ENCODE measurements at regions not wholly inside any gene's neighbourhood (a gene's known extent, or its start where the extent isn't known, plus 50 kb on each side); places are given as distances from the start of the nearest gene placed in this dataset.

- H3K27me3 ChIP-seq (replicated peaks; ENCODE audit: insufficient read depth), result no peaks in the 10 kb centered on the region
- TF ChIP-seq POLR2A (IDR thresholded peaks at IDR 0.05) (no peak), CTCF (IDR thresholded peaks at IDR 0.05) (no peak), POLR2AphosphoS5 (IDR thresholded peaks at IDR 0.05) (no peak)
- no peak overlapping the region for H3K27ac ChIP-seq
- intact Hi-C loops (cut with DNase I), result no loop called here
- H3K4me1 ChIP-seq (replicated peaks), result no peaks in the 10 kb centered on the region
- WGBS, result 49% methylated on average over 3 of the region's 3 CpGs
- DNase-seq (ENCODE audit: low spot score), result no peak
- no peak overlapping the region for H3K4me3 ChIP-seq
- H3K36me3 ChIP-seq, result no peaks in the 10 kb centered on the region
- no peaks in the 10 kb centered on the region for H3K9me3 ChIP-seq
Observed at GRCh38 chr2:18084376-18084775, 205.9 kb downstream of the KCNS3 start.

GRCh38 chr2:18083806-18084205 lies 205.3 kb downstream of the KCNS3 start:
- Histone ChIP-seq H3K9me3 (no peaks in the 10 kb centered on the region), H3K4me3 (no peak overlapping the region), H3K4me1 (replicated peaks) (no peaks in the 10 kb centered on the region), H3K36me3 (no peaks in the 10 kb centered on the region), H3K27ac (no peak overlapping the region), H3K27me3 (replicated peaks; ENCODE audit: insufficient read depth) (no peaks in the 10 kb centered on the region)
- 91% methylated on average over 3 of the region's 3 CpGs for WGBS
- TF ChIP-seq POLR2AphosphoS5 (IDR thresholded peaks at IDR 0.05) (no peak), POLR2A (IDR thresholded peaks at IDR 0.05) (no peak), CTCF (IDR thresholded peaks at IDR 0.05) (no peak)
- DNase-seq (ENCODE audit: low spot score), result no peak
- intact Hi-C loops (cut with DNase I), result no loop called here

DNA sequence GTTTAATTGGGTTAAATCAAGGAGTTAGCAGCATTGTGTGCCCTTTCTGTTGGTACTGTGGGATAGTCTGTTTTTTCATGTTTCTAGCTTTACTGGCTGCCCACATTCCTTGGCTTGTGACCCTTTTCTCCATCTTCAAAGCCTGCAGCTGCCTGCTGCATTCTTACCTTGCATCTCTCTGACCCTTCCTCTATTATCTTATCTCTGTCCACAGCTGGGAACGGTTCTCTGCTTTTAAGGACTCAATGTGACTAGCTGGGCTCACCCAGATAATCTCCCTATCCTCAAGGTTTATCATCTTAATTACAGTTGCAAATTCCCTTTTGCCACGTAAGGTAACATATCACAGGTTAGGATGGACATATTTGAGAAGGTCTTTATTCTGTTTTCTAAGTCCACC lies 199.7 kb downstream of the KCNS3 start:
- TF ChIP-seq POLR2A (IDR thresholded peaks at IDR 0.05), result no peak
- no peak for TF ChIP-seq CTCF (IDR thresholded peaks at IDR 0.05)
- no peak for TF ChIP-seq POLR2AphosphoS5 (IDR thresholded peaks at IDR 0.05)
- 75% methylated on average over 2 of the region's 2 CpGs for WGBS
- Histone ChIP-seq H3K9me3 (no peaks in the 10 kb centered on the region), H3K27me3 (replicated peaks; ENCODE audit: insufficient read depth) (no peaks in the 10 kb centered on the region), H3K27ac (no peak overlapping the region), H3K4me3 (no peak overlapping the region), H3K36me3 (no peaks in the 10 kb centered on the region), H3K4me1 (replicated peaks) (no peaks in the 10 kb centered on the region)
- no peak for DNase-seq (ENCODE audit: low spot score)
- intact Hi-C loops (cut with DNase I), result no loop called here

- Histone ChIP-seq H3K27me3 (replicated peaks; ENCODE audit: insufficient read depth) (no peaks in the 10 kb centered on the region), H3K27ac (no peak overlapping the region), H3K4me1 (replicated peaks) (no peaks in the 10 kb centered on the region), H3K36me3 (no peaks in the 10 kb centered on the region), H3K9me3 (no peaks in the 10 kb centered on the region), H3K4me3 (no peak overlapping the region)
- intact Hi-C loops (cut with DNase I), result no loop called here
- TF ChIP-seq POLR2A (IDR thresholded peaks at IDR 0.05) (no peak), CTCF (IDR thresholded peaks at IDR 0.05) (no peak), POLR2AphosphoS5 (IDR thresholded peaks at IDR 0.05) (no peak)
- 85% methylated on average over 1 of the region's 1 CpG for WGBS
- DNase-seq (ENCODE audit: low spot score), result no peak
Observed at GRCh38 chr2:18077704-18078103, 199.2 kb downstream of the KCNS3 start.

- TF ChIP-seq POLR2A (IDR thresholded peaks at IDR 0.05), result no peak
- Histone ChIP-seq H3K27me3 (replicated peaks; ENCODE audit: insufficient read depth) (no peaks in the 10 kb centered on the region), H3K4me1 (replicated peaks) (no peaks in the 10 kb centered on the region), H3K36me3 (no peaks in the 10 kb centered on the region), H3K4me3 (no peak overlapping the region), H3K27ac (no peak overlapping the region), H3K9me3 (no peaks in the 10 kb centered on the region)
- intact Hi-C loops (cut with DNase I), result no loop called here
- 77% methylated on average over 1 of the region's 1 CpG for WGBS
- DNase-seq (ENCODE audit: low spot score), result no peak
Observed at GRCh38 chr2:18077231-18077630, 198.8 kb downstream of the KCNS3 start.
